ENCODE measurements at regions not wholly inside any gene's neighbourhood (a gene's known extent, or its start where the extent isn't known, plus 50 kb on each side); places are given as distances from the start of the nearest gene placed in this dataset.

GRCh38 chr13:74476365-74476764 lies 342.2 kb upstream of the KLF12 start:
- DNase-seq (ENCODE audit: low read depth) = peak; percentile 14

- DNase-seq (ENCODE audit: low read depth) = no peak
Measured at GRCh38 chr13:74466864-74467263, 332.7 kb upstream of the KLF12 start.

GRCh38 chr13:74466020-74466419 lies 331.8 kb upstream of the KLF12 start:
- DNase-seq (ENCODE audit: low read depth) = no peak

- DNase-seq (ENCODE audit: low read depth) = no peak
Measured at GRCh38 chr13:74465271-74465670, 331.1 kb upstream of the KLF12 start.

GRCh38 chr13:74464670-74465069 lies 330.5 kb upstream of the KLF12 start:
- no peak for DNase-seq (ENCODE audit: low read depth)

GRCh38 chr13:74461011-74461410 lies 326.8 kb upstream of the KLF12 start:
- DNase-seq (ENCODE audit: low read depth) = no peak

GRCh38 chr13:74452881-74453280 lies 318.7 kb upstream of the KLF12 start:
- DNase-seq (ENCODE audit: low read depth) = no peak

GRCh38 chr13:74452176-74452575 lies 318.0 kb upstream of the KLF12 start:
- DNase-seq (ENCODE audit: low read depth) = no peak

GRCh38 chr13:74450964-74451363 lies 316.8 kb upstream of the KLF12 start:
- peak; percentile 60 for DNase-seq (ENCODE audit: low read depth)

- no peak for DNase-seq (ENCODE audit: low read depth)
Measured at GRCh38 chr13:74450525-74450845, 316.3 kb upstream of the KLF12 start.

- no peak for DNase-seq (ENCODE audit: low read depth)
Measured at GRCh38 chr13:74449811-74450524, 315.8 kb upstream of the KLF12 start.

- no peak for DNase-seq (ENCODE audit: low read depth)
Measured at GRCh38 chr13:74444864-74445479, 310.8 kb upstream of the KLF12 start.

GRCh38 chr13:74444161-74444571 lies 310.0 kb upstream of the KLF12 start:
- no peak for DNase-seq (ENCODE audit: low read depth)

- DNase-seq (ENCODE audit: low read depth) = peak; percentile 71
Measured at GRCh38 chr13:74443631-74444030, 309.4 kb upstream of the KLF12 start.

GRCh38 chr13:74442751-74443150 lies 308.5 kb upstream of the KLF12 start:
- DNase-seq (ENCODE audit: low read depth) = no peak

- DNase-seq (ENCODE audit: low read depth) = peak; percentile 42
Measured at GRCh38 chr13:74438901-74439300, 304.7 kb upstream of the KLF12 start.

- DNase-seq (ENCODE audit: low read depth) = no peak
Measured at GRCh38 chr13:74434782-74435181, 300.6 kb upstream of the KLF12 start.

- DNase-seq (ENCODE audit: low read depth) = no peak
Measured at GRCh38 chr13:74424455-74424854, 290.3 kb upstream of the KLF12 start.

- no peak for DNase-seq (ENCODE audit: low read depth)
Measured at GRCh38 chr13:74423434-74423833, 289.2 kb upstream of the KLF12 start.

- no peak for DNase-seq (ENCODE audit: low read depth)
Measured at GRCh38 chr13:74414458-74414857, 280.3 kb upstream of the KLF12 start.

GRCh38 chr13:74413482-74413881 lies 279.3 kb upstream of the KLF12 start:
- no peak for DNase-seq (ENCODE audit: low read depth)

GRCh38 chr13:74409551-74409950 lies 275.3 kb upstream of the KLF12 start:
- no peak for DNase-seq (ENCODE audit: low read depth)

GRCh38 chr13:74406420-74406819 lies 272.2 kb upstream of the KLF12 start:
- DNase-seq (ENCODE audit: low read depth) = peak; percentile 3

GRCh38 chr13:74398599-74398998 lies 264.4 kb upstream of the KLF12 start:
- no peak for DNase-seq (ENCODE audit: low read depth)
